ENCODE measurements at regions not wholly inside any gene's neighbourhood (a gene's known extent, or its start where the extent isn't known, plus 50 kb on each side); places are given as distances from the start of the nearest gene placed in this dataset.

DNA sequence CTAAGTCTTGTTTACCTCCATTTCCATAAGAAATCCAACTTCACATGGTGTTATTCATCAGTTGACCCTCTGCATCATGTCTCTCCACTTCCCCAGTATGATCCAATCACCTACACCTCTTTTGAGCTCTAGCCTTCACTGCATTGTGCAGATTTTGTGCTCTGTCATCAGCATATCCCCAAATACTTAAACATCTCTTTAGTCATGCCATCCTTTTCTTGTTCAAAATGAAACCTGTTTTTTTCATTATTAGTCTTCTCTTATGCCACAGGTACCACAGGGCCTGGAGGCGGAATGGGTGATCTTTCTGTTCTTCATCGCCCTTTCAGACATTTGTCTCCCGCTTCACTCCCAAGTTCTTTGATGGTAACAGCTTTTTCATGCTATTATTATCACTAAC, 382.7 kb upstream of the GALNTL6 start:
- ChIA-PET POLR2A (ENCODE audit: partially characterized antibody) (no interaction called here), CTCF (ENCODE audit: partially characterized antibody) (no interaction called here)

More for the DNA sequence above, 382.7 kb upstream of the GALNTL6 start:
- no peaks in the 10 kb centered on the region for H4K20me1 ChIP-seq (replicated peaks in 1 of 2; ENCODE audit: control insufficient read depth in 1 of 2, insufficient read depth in 2 of 2, low read length in 2 of 2)
- no peak overlapping the region for H2BK120ac ChIP-seq (replicated peaks; ENCODE audit: low read depth, low read length)
- H4K91ac ChIP-seq (replicated peaks; ENCODE audit: insufficient read length, low read length): no peak overlapping the region
- no peak overlapping the region for H2AK5ac ChIP-seq (ENCODE audit: low read depth, low read length)
- H4K8ac ChIP-seq (ENCODE audit: extremely low read depth, insufficient read depth, low read length): no peak overlapping the region
- no peak overlapping the region for H2BK15ac ChIP-seq (ENCODE audit: low read length)
- no peaks in the 10 kb centered on the region for H3K9me3 ChIP-seq (ENCODE audit: insufficient read depth in 2 of 2, low read depth in 1 of 2, low read length in 1 of 2)
- H3K79me1 ChIP-seq (ENCODE audit: low read depth, low read length): no peaks in the 10 kb centered on the region
- TF ChIP-seq SP4 (IDR thresholded peaks at IDR 0.05; ENCODE audit: low read length): no peak
- TF ChIP-seq RXRA (IDR thresholded peaks at IDR 0.05; ENCODE audit: insufficient read depth, low read depth, low read length): no peak
- TF ChIP-seq SIN3A (conservative IDR thresholded peaks at IDR 0.05 in 1 of 2, IDR thresholded peaks at IDR 0.05 in 1 of 2; ENCODE audit: low read depth in 1 of 2, low read length in 2 of 2): no peak
- H3K23ac ChIP-seq (ENCODE audit: insufficient read length): no peak overlapping the region
- no peaks in the 10 kb centered on the region for H3K27me3 ChIP-seq (replicated peaks in 1 of 4; ENCODE audit: control insufficient read depth in 3 of 4, extremely low read depth in 1 of 4, insufficient read depth in 3 of 4, low read length in 3 of 4)
- no peak overlapping the region for H2AFZ ChIP-seq (ENCODE audit: low read length)
- no peaks in the 10 kb centered on the region for H3K23me2 ChIP-seq (ENCODE audit: low read depth, low read length)
- H3K4me1 ChIP-seq (replicated peaks in 1 of 4; ENCODE audit: control insufficient read depth in 3 of 4, insufficient read depth in 4 of 4, low read length in 3 of 4): no peaks in the 10 kb centered on the region
- no peaks in the 10 kb centered on the region for H3K36me3 ChIP-seq (ENCODE audit: control insufficient read depth in 2 of 4, insufficient read depth in 4 of 4, low read length in 3 of 4)
- H2BK12ac ChIP-seq (ENCODE audit: low read depth, low read length): no peak overlapping the region
- H4K5ac ChIP-seq (ENCODE audit: insufficient read length, low read depth, low read length): no peak overlapping the region
- H3K9ac ChIP-seq (replicated peaks in 1 of 4; ENCODE audit: extremely low read depth in 1 of 4, low read depth in 3 of 4, low read length in 3 of 4): no peak overlapping the region
- no peak overlapping the region for H3K14ac ChIP-seq (ENCODE audit: insufficient read length)
- no peak overlapping the region for H3K4me2 ChIP-seq (ENCODE audit: insufficient read depth in 1 of 2, low read depth in 2 of 2, low read length in 2 of 2)
- H2BK5ac ChIP-seq (ENCODE audit: low read depth, low read length): no peak overlapping the region
- WGBS, 2 experiments (ENCODE audit: extremely low coverage in 1 of 2, insufficient coverage in 1 of 2, insufficient read length in 1 of 2, insufficient replicate concordance in 2 of 2, low coverage in 1 of 2, low lambda C conversion rate in 2 of 2, missing lambda C conversion rate in 1 of 2): 100% methylated on average over 3 of the region's 3 CpGs; no CpG with 5 or more reads in 1 of the 2 experiments
- no peak overlapping the region for H2BK20ac ChIP-seq (ENCODE audit: low read length)
- H3K27ac ChIP-seq (ENCODE audit: low read depth, low read length): no peak overlapping the region
- H3K4me3 ChIP-seq (ENCODE audit: extremely low read depth in 1 of 4, insufficient read depth in 2 of 4, low read depth in 3 of 4, low read length in 4 of 4): no peak overlapping the region
- no peak overlapping the region for H3K56ac ChIP-seq (replicated peaks; ENCODE audit: insufficient read length, low read depth, low read length)
- FAIRE-seq: no peak
- H3K4ac ChIP-seq (replicated peaks; ENCODE audit: insufficient read length, low read depth, low read length): no peak overlapping the region
- no peaks in the 10 kb centered on the region for H3K79me2 ChIP-seq (ENCODE audit: control insufficient read depth in 1 of 2, insufficient read depth in 2 of 2, low read length in 2 of 2)
- no peak overlapping the region for H3K18ac ChIP-seq (ENCODE audit: extremely low read depth, low read length)
- no peak for DNase-seq (ENCODE audit: low read depth in 1 of 2, low spot score in 2 of 2)
